Breast epithelium (tissue), 4 donors: ENCODE measurements at regions not wholly inside any gene's neighbourhood (a gene's known extent, or its start where the extent isn't known, plus 50 kb on each side); places are given as distances from the start of the nearest gene placed in this dataset.

ENCODE experiments used
- DNase-seq, 2 donors: peaks; one replicate each; pipeline ENCODE4 v3.0.0-alpha.2; 2019; ENCODE audit warnings: low spot score in 2 of 2
- H3K27ac ChIP-seq, 2 donors: fragments of 200-600 bp; sonication (generic) in 1 of 2; one replicate each; pipeline ENCODE4 v1.5.1; 2016 to 2019; ENCODE audit warnings: mild to moderate bottlenecking in 1 of 2
- H3K27me3 ChIP-seq, 2 donors: fragments of 200-600 bp; sonication (generic) in 1 of 2; one replicate each; pipeline versions ENCODE4 v1.5.1 to v1.6.0; 2017 to 2019; ENCODE audit warnings: control low read depth in 1 of 2, mild to moderate bottlenecking in 1 of 2
- H3K36me3 ChIP-seq: fragments of 200-600 bp; one replicate; pipeline ENCODE4 v1.5.1; 2019
- H3K4me1 ChIP-seq, 2 donors: fragments of 200-600 bp; sonication (generic); one replicate each; pipeline ENCODE4 v1.5.1; 2016 to 2019; ENCODE audit warnings: control low read depth in 1 of 2
- H3K4me3 ChIP-seq, 3 donors: fragments of 200-600 bp; sonication (generic); 1 replicate in 2 of 3; 2 replicates in 1 of 3; pipeline ENCODE4 v1.5.1; 2016 to 2019; ENCODE audit warnings: mild to moderate bottlenecking in 3 of 3, moderate library complexity in 2 of 3
- H3K9me3 ChIP-seq, 2 donors: fragments of 200-600 bp; sonication (generic) in 1 of 2; one replicate each; pipeline ENCODE4 v1.5.1; 2016 to 2019; ENCODE audit warnings: control low read depth in 1 of 2
- POLR2A ChIP-seq: fragments of 450-650 bp; IDR thresholded peaks from one replicate; pipeline ENCODE4 v1.6.1; 2016; ENCODE audit warnings: antibody characterized with exemption, mild to moderate bottlenecking, moderate library complexity
- POLR2AphosphoS5 ChIP-seq, 3 donors: sonication (generic); formaldehyde crosslinking; IDR thresholded peaks; one replicate each; pipeline ENCODE4 v1.6.1; 2017; ENCODE audit warnings: antibody characterized with exemption in 3 of 3
- intact Hi-C: fragments of 100-400 bp; cut with DNase I; formaldehyde crosslinking; loops from one replicate; pipeline ENCODE4 v1.15.1; 2023; ENCODE audit warnings: low total_unique reads
- TF ChIP-seq, protein P1 (sequence below), 3 donors: fragments of 450-650 bp; IDR thresholded peaks; one replicate each; pipeline ENCODE4 v1.5.1; 2016 to 2017; ENCODE audit warnings: antibody characterized with exemption in 3 of 3, mild to moderate bottlenecking in 3 of 3, moderate library complexity in 3 of 3

DNA sequence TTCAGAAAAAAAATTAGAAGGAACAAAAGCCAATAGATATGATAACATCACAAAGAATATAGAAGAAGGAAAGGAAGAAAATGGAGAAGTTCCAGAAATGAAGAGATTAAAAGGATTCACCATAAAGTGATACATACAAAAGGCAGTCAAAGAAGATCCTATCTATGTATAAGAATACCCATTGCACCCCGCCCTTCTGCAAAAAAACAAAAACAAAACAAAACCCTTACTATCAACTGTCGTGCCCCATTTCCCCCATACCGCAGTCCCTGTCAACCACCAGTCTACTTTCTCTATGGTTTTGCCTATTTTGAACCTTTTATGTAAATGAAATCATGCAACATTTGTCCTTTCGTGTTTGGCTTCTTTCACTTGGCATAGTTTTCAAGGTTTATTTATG, 385.6 kb downstream of the PRDM5 start:
- Histone ChIP-seq H3K4me3 (no peak overlapping the region), H3K4me1 (no peaks in the 10 kb centered on the region), H3K36me3 (no peaks in the 10 kb centered on the region), H3K9me3 (no peaks in the 10 kb centered on the region), H3K27me3 (no peaks in the 10 kb centered on the region), H3K27ac (no peak overlapping the region)
- TF ChIP-seq POLR2A: no peak
- TF ChIP-seq, protein P1, sequence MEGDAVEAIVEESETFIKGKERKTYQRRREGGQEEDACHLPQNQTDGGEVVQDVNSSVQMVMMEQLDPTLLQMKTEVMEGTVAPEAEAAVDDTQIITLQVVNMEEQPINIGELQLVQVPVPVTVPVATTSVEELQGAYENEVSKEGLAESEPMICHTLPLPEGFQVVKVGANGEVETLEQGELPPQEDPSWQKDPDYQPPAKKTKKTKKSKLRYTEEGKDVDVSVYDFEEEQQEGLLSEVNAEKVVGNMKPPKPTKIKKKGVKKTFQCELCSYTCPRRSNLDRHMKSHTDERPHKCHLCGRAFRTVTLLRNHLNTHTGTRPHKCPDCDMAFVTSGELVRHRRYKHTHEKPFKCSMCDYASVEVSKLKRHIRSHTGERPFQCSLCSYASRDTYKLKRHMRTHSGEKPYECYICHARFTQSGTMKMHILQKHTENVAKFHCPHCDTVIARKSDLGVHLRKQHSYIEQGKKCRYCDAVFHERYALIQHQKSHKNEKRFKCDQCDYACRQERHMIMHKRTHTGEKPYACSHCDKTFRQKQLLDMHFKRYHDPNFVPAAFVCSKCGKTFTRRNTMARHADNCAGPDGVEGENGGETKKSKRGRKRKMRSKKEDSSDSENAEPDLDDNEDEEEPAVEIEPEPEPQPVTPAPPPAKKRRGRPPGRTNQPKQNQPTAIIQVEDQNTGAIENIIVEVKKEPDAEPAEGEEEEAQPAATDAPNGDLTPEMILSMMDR (IDR thresholded peaks at IDR 0.05): no peak
- no peak for TF ChIP-seq POLR2AphosphoS5 (IDR thresholded peaks at IDR 0.05)
- intact Hi-C loops: no loop called here
- DNase-seq: no peak

DNA sequence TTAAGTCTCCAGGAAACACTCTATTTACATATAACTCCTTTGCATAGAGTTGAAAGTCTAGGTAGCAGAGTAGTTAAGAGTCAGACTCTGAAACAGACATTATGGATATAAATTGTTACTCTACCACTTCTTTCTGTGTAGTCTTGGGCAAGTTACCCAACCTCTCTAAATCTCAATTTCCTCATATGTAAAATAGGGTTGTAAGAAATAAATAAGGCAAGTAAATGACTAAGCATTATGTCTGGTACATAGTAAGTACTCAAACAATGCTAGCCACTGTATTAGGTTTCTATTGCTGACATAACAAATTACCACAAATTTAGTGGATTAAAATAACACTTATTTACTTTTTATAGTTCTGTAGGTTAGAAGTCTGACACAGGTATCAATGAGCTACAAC, 394.1 kb downstream of the PRDM5 start:
- intact Hi-C loops: no loop called here
- H3K4me3 ChIP-seq: no peak overlapping the region
- no peak overlapping the region for H3K27ac ChIP-seq
- DNase-seq: no peak
- H3K9me3 ChIP-seq: no peaks in the 10 kb centered on the region
- H3K36me3 ChIP-seq: no peaks in the 10 kb centered on the region
- TF ChIP-seq POLR2A (no peak), POLR2AphosphoS5 (IDR thresholded peaks at IDR 0.05) (no peak)
- TF ChIP-seq, protein P1 (IDR thresholded peaks at IDR 0.05): no peak
- H3K27me3 ChIP-seq: no peaks in the 10 kb centered on the region
- no peaks in the 10 kb centered on the region for H3K4me1 ChIP-seq

DNA sequence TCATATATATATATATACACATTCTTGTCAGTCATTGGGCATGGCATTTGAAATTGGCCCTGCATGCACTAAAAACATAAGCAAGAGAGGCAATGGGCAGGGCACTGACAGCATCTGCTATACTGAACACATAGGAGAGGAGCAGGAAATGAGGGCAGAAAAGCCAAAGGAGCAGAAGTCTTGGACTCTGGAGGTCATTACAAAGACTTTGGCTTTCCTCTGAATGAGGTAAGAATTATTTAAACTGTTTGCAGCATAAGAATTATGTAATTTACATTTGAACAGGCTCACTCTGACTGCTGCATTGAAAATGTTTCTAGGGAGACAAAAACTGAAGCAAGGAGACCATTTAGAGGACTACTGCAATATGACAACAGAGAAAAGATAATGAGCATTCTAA, 396.5 kb downstream of the PRDM5 start:
- TF ChIP-seq POLR2A: no peak
- TF ChIP-seq, protein P1 (IDR thresholded peaks at IDR 0.05): no peak
- TF ChIP-seq POLR2AphosphoS5 (IDR thresholded peaks at IDR 0.05): no peak
- no peak for DNase-seq
- intact Hi-C loops: no loop called here
- Histone ChIP-seq H3K4me1 (no peaks in the 10 kb centered on the region), H3K4me3 (no peak overlapping the region), H3K36me3 (no peaks in the 10 kb centered on the region), H3K27ac (no peak overlapping the region), H3K27me3 (no peaks in the 10 kb centered on the region), H3K9me3 (no peaks in the 10 kb centered on the region)

DNA sequence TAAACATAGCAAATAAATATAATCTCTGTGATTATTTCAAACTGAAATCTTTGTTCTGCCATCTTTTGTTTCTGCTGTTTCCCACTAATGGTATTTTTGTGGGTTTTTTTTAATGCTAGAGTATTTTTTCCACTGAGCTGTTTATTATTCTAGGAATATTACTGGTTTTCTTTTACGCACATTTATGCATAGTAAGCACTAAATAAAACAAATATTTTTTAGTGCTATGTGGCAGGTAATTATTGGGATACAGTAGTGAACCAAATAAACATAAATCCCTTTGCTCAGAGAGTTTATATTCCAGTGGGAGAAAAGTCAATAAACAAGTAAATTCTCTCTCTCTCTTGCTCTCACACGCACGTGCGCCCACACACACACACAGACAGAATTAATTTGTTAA, 397.4 kb downstream of the PRDM5 start:
- Histone ChIP-seq H3K9me3 (no peaks in the 10 kb centered on the region), H3K4me1 (no peaks in the 10 kb centered on the region), H3K27ac (no peak overlapping the region), H3K36me3 (no peaks in the 10 kb centered on the region), H3K4me3 (no peak overlapping the region), H3K27me3 (no peaks in the 10 kb centered on the region)
- intact Hi-C loops: no loop called here
- TF ChIP-seq POLR2AphosphoS5 (IDR thresholded peaks at IDR 0.05) (no peak), POLR2A (no peak)
- TF ChIP-seq, protein P1 (IDR thresholded peaks at IDR 0.05): no peak
- no peak for DNase-seq

DNA sequence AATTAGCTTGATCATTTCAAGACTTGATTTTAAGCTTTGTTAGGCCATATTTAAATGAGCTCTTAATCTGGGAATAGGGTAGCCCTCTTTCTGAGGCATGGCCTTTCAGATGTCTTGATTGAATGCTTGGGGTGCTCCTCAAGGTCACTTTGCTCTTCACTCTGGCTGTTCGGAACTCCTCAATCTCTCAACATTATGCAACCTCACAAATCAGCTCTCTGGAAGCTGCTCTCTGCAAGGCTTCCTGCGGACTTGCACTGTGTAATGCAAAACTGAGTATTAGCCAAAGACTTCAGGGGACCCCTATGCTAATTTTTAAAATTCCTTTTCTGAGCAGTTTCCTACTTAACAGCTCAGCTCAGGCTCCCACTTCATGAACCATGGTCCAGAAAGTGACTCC, 398.3 kb downstream of the PRDM5 start:
- no peak overlapping the region for H3K27ac ChIP-seq
- H3K4me3 ChIP-seq: no peak overlapping the region
- DNase-seq: no peak
- intact Hi-C loops: no loop called here
- no peaks in the 10 kb centered on the region for H3K9me3 ChIP-seq
- H3K4me1 ChIP-seq: no peaks in the 10 kb centered on the region
- H3K36me3 ChIP-seq: no peaks in the 10 kb centered on the region
- no peaks in the 10 kb centered on the region for H3K27me3 ChIP-seq
- no peak for TF ChIP-seq POLR2AphosphoS5 (IDR thresholded peaks at IDR 0.05)
- TF ChIP-seq, protein P1 (IDR thresholded peaks at IDR 0.05): no peak
- TF ChIP-seq POLR2A: no peak
